ENCODE measurements at regions not wholly inside any gene's neighbourhood (a gene's known extent, or its start where the extent isn't known, plus 50 kb on each side); places are given as distances from the start of the nearest gene placed in this dataset.

GRCh38 chr4:187283201-187283955 is 559.7 kb upstream of the FAT1 start:
- no peak for DNase-seq
- H3K27me3 ChIP-seq (replicated peaks in 2 of 5; ENCODE audit: control insufficient read depth in 4 of 5, insufficient read depth in 5 of 5, low read length in 4 of 5), result no peaks in the 10 kb centered on the region
- H3K4me1 ChIP-seq (ENCODE audit: control extremely low read depth in 1 of 4, control insufficient read depth in 4 of 4, insufficient read depth in 4 of 4, low read length in 3 of 4), result no peaks in the 10 kb centered on the region
- 82% methylated on average over 5 of the region's 10 CpGs for WGBS (ENCODE audit: insufficient coverage)
- no peak overlapping the region for H3K27ac ChIP-seq (ENCODE audit: insufficient read depth in 1 of 2, low read depth in 1 of 2, low read length in 2 of 2, poor library complexity in 1 of 2, severe bottlenecking in 2 of 2)
- no peak overlapping the region for H3K4me3 ChIP-seq (ENCODE audit: control insufficient read depth in 1 of 7, extremely low read depth in 1 of 7, insufficient read depth in 4 of 7, low read depth in 2 of 7, low read length in 6 of 7)
- ChIA-PET CTCF (no interaction called here), POLR2A (no interaction called here)
- no peaks in the 10 kb centered on the region for H3K36me3 ChIP-seq (ENCODE audit: control insufficient read depth in 4 of 4, insufficient read depth in 4 of 4, low read length in 3 of 4)
- no peaks in the 10 kb centered on the region for H3K9me3 ChIP-seq (ENCODE audit: control extremely low read depth in 1 of 5, control insufficient read depth in 4 of 5, insufficient read depth in 2 of 5, low read depth in 1 of 5, low read length in 4 of 5)

GRCh38 chr4:187286525-187286924 is 562.9 kb upstream of the FAT1 start:
- Histone ChIP-seq H3K9me3 (ENCODE audit: control extremely low read depth in 1 of 5, control insufficient read depth in 4 of 5, insufficient read depth in 2 of 5, low read depth in 1 of 5, low read length in 4 of 5) (no peaks in the 10 kb centered on the region), H3K27ac (ENCODE audit: insufficient read depth in 1 of 2, low read depth in 1 of 2, low read length in 2 of 2, poor library complexity in 1 of 2, severe bottlenecking in 2 of 2) (no peak overlapping the region), H3K27me3 (replicated peaks in 2 of 5; ENCODE audit: control insufficient read depth in 4 of 5, insufficient read depth in 5 of 5, low read length in 4 of 5) (no peaks in the 10 kb centered on the region), H3K4me3 (ENCODE audit: control insufficient read depth in 1 of 7, extremely low read depth in 1 of 7, insufficient read depth in 4 of 7, low read depth in 2 of 7, low read length in 6 of 7) (no peak overlapping the region), H3K4me1 (ENCODE audit: control extremely low read depth in 1 of 4, control insufficient read depth in 4 of 4, insufficient read depth in 4 of 4, low read length in 3 of 4) (no peaks in the 10 kb centered on the region), H3K36me3 (ENCODE audit: control insufficient read depth in 4 of 4, insufficient read depth in 4 of 4, low read length in 3 of 4) (no peaks in the 10 kb centered on the region)
- no peak for DNase-seq
- ChIA-PET POLR2A (no interaction called here), CTCF (no interaction called here)
- WGBS (ENCODE audit: insufficient coverage), result 100% methylated on average over 1 of the region's 6 CpGs

GRCh38 chr4:187289371-187289770 is 565.7 kb upstream of the FAT1 start:
- WGBS (ENCODE audit: insufficient coverage), result no CpG with 5 or more reads among the region's 2 CpGs
- no peak overlapping the region for H3K27ac ChIP-seq (ENCODE audit: insufficient read depth in 1 of 2, low read depth in 1 of 2, low read length in 2 of 2, poor library complexity in 1 of 2, severe bottlenecking in 2 of 2)

GRCh38 chr4:187294861-187295260 is 571.2 kb upstream of the FAT1 start:
- CTCF ChIA-PET, result no interaction called here
- H3K4me3 ChIP-seq (ENCODE audit: control insufficient read depth in 1 of 7, extremely low read depth in 1 of 7, insufficient read depth in 4 of 7, low read depth in 2 of 7, low read length in 6 of 7), result no peak overlapping the region
- H3K27ac ChIP-seq (ENCODE audit: insufficient read depth in 1 of 2, low read depth in 1 of 2, low read length in 2 of 2, poor library complexity in 1 of 2, severe bottlenecking in 2 of 2), result no peak overlapping the region
- H3K4me1 ChIP-seq (ENCODE audit: control extremely low read depth in 1 of 4, control insufficient read depth in 4 of 4, insufficient read depth in 4 of 4, low read length in 3 of 4), result no peaks in the 10 kb centered on the region
- no peaks in the 10 kb centered on the region for H3K27me3 ChIP-seq (replicated peaks in 2 of 5; ENCODE audit: control insufficient read depth in 4 of 5, insufficient read depth in 5 of 5, low read length in 4 of 5)
- POLR2A ChIA-PET, result no interaction called here
- no peak for DNase-seq
- 92% methylated on average over 2 of the region's 3 CpGs for WGBS (ENCODE audit: insufficient coverage)
- H3K36me3 ChIP-seq (ENCODE audit: control insufficient read depth in 4 of 4, insufficient read depth in 4 of 4, low read length in 3 of 4), result no peaks in the 10 kb centered on the region
- H3K9me3 ChIP-seq (ENCODE audit: control extremely low read depth in 1 of 5, control insufficient read depth in 4 of 5, insufficient read depth in 2 of 5, low read depth in 1 of 5, low read length in 4 of 5), result no peaks in the 10 kb centered on the region

More at GRCh38 chr4:187289371-187289770, 565.7 kb upstream of the FAT1 start:
- Histone ChIP-seq H3K4me1 (ENCODE audit: control extremely low read depth in 1 of 4, control insufficient read depth in 4 of 4, insufficient read depth in 4 of 4, low read length in 3 of 4) (no peaks in the 10 kb centered on the region), H3K4me3 (ENCODE audit: control insufficient read depth in 1 of 7, extremely low read depth in 1 of 7, insufficient read depth in 4 of 7, low read depth in 2 of 7, low read length in 6 of 7) (no peak overlapping the region), H3K9me3 (ENCODE audit: control extremely low read depth in 1 of 5, control insufficient read depth in 4 of 5, insufficient read depth in 2 of 5, low read depth in 1 of 5, low read length in 4 of 5) (no peaks in the 10 kb centered on the region), H3K27me3 (replicated peaks in 2 of 5; ENCODE audit: control insufficient read depth in 4 of 5, insufficient read depth in 5 of 5, low read length in 4 of 5) (no peaks in the 10 kb centered on the region), H3K36me3 (ENCODE audit: control insufficient read depth in 4 of 4, insufficient read depth in 4 of 4, low read length in 3 of 4) (no peaks in the 10 kb centered on the region)
- ChIA-PET POLR2A (no interaction called here), CTCF (no interaction called here)
- no peak for DNase-seq

GRCh38 chr4:187301923-187302322 is 578.3 kb upstream of the FAT1 start:
- H3K27me3 ChIP-seq (replicated peaks in 2 of 5; ENCODE audit: control insufficient read depth in 4 of 5, insufficient read depth in 5 of 5, low read length in 4 of 5), result no peaks in the 10 kb centered on the region
- 96% methylated on average over 13 of the region's 16 CpGs for WGBS (ENCODE audit: insufficient coverage)
- CTCF ChIA-PET, result no interaction called here
- H3K4me1 ChIP-seq (ENCODE audit: control extremely low read depth in 1 of 4, control insufficient read depth in 4 of 4, insufficient read depth in 4 of 4, low read length in 3 of 4), result no peaks in the 10 kb centered on the region
- POLR2A ChIA-PET, result no interaction called here
- H3K27ac ChIP-seq (ENCODE audit: insufficient read depth in 1 of 2, low read depth in 1 of 2, low read length in 2 of 2, poor library complexity in 1 of 2, severe bottlenecking in 2 of 2), result no peak overlapping the region
- no peak for DNase-seq
- H3K36me3 ChIP-seq (ENCODE audit: control insufficient read depth in 4 of 4, insufficient read depth in 4 of 4, low read length in 3 of 4), result no peaks in the 10 kb centered on the region
- H3K9me3 ChIP-seq (ENCODE audit: control extremely low read depth in 1 of 5, control insufficient read depth in 4 of 5, insufficient read depth in 2 of 5, low read depth in 1 of 5, low read length in 4 of 5), result no peaks in the 10 kb centered on the region
- H3K4me3 ChIP-seq (ENCODE audit: control insufficient read depth in 1 of 7, extremely low read depth in 1 of 7, insufficient read depth in 4 of 7, low read depth in 2 of 7, low read length in 6 of 7), result no peak overlapping the region

- H3K4me1 ChIP-seq (ENCODE audit: control extremely low read depth in 1 of 4, control insufficient read depth in 4 of 4, insufficient read depth in 4 of 4, low read length in 3 of 4), result no peaks in the 10 kb centered on the region
- WGBS (ENCODE audit: insufficient coverage), result 67% methylated on average over 4 of the region's 6 CpGs
- DNase-seq, result no peak
- ChIA-PET CTCF (no interaction called here), POLR2A (no interaction called here)
- no peak overlapping the region for H3K27ac ChIP-seq (ENCODE audit: insufficient read depth in 1 of 2, low read depth in 1 of 2, low read length in 2 of 2, poor library complexity in 1 of 2, severe bottlenecking in 2 of 2)
- H3K27me3 ChIP-seq (replicated peaks in 2 of 5; ENCODE audit: control insufficient read depth in 4 of 5, insufficient read depth in 5 of 5, low read length in 4 of 5), result no peaks in the 10 kb centered on the region
- no peaks in the 10 kb centered on the region for H3K9me3 ChIP-seq (ENCODE audit: control extremely low read depth in 1 of 5, control insufficient read depth in 4 of 5, insufficient read depth in 2 of 5, low read depth in 1 of 5, low read length in 4 of 5)
- no peaks in the 10 kb centered on the region for H3K36me3 ChIP-seq (ENCODE audit: control insufficient read depth in 4 of 4, insufficient read depth in 4 of 4, low read length in 3 of 4)
- no peak overlapping the region for H3K4me3 ChIP-seq (ENCODE audit: control insufficient read depth in 1 of 7, extremely low read depth in 1 of 7, insufficient read depth in 4 of 7, low read depth in 2 of 7, low read length in 6 of 7)
These were observed 578.9 kb upstream of the FAT1 start for GRCh38 chr4:187302457-187303150.

GRCh38 chr4:187304133-187304532 is 580.5 kb upstream of the FAT1 start:
- Histone ChIP-seq H3K27me3 (replicated peaks in 2 of 5; ENCODE audit: control insufficient read depth in 4 of 5, insufficient read depth in 5 of 5, low read length in 4 of 5) (no peaks in the 10 kb centered on the region), H3K27ac (ENCODE audit: insufficient read depth in 1 of 2, low read depth in 1 of 2, low read length in 2 of 2, poor library complexity in 1 of 2, severe bottlenecking in 2 of 2) (no peak overlapping the region), H3K9me3 (ENCODE audit: control extremely low read depth in 1 of 5, control insufficient read depth in 4 of 5, insufficient read depth in 2 of 5, low read depth in 1 of 5, low read length in 4 of 5) (no peaks in the 10 kb centered on the region), H3K36me3 (ENCODE audit: control insufficient read depth in 4 of 4, insufficient read depth in 4 of 4, low read length in 3 of 4) (no peaks in the 10 kb centered on the region), H3K4me1 (ENCODE audit: control extremely low read depth in 1 of 4, control insufficient read depth in 4 of 4, insufficient read depth in 4 of 4, low read length in 3 of 4) (no peaks in the 10 kb centered on the region), H3K4me3 (ENCODE audit: control insufficient read depth in 1 of 7, extremely low read depth in 1 of 7, insufficient read depth in 4 of 7, low read depth in 2 of 7, low read length in 6 of 7) (no peak overlapping the region)
- 86% methylated on average over 5 of the region's 11 CpGs for WGBS (ENCODE audit: insufficient coverage)
- DNase-seq, result no peak
- POLR2A ChIA-PET, result no interaction called here
- CTCF ChIA-PET, result no interaction called here
